PC-3 (cell line): ENCODE measurements at regions not wholly inside any gene's neighbourhood (a gene's known extent, or its start where the extent isn't known, plus 50 kb on each side); places are given as distances from the start of the nearest gene placed in this dataset.

Experiments
- EZH2 ChIP-seq: fragments of 300-600 bp; sonication (generic); IDR thresholded peaks from one replicate; pipeline ENCODE4 v1.6.1; 2017; ENCODE audit warnings: antibody characterized with exemption, mild to moderate bottlenecking, low read length; ENCODE audit not compliant: unreplicated experiment
- TF ChIP-seq, protein P1 (sequence below): fragments of 300-600 bp; sonication (generic); conservative IDR thresholded peaks from 2 replicates; pipeline ENCODE4 v1.5.1; 2017; ENCODE audit warnings: antibody characterized with exemption, low read depth, mild to moderate bottlenecking, low read length

DNA sequence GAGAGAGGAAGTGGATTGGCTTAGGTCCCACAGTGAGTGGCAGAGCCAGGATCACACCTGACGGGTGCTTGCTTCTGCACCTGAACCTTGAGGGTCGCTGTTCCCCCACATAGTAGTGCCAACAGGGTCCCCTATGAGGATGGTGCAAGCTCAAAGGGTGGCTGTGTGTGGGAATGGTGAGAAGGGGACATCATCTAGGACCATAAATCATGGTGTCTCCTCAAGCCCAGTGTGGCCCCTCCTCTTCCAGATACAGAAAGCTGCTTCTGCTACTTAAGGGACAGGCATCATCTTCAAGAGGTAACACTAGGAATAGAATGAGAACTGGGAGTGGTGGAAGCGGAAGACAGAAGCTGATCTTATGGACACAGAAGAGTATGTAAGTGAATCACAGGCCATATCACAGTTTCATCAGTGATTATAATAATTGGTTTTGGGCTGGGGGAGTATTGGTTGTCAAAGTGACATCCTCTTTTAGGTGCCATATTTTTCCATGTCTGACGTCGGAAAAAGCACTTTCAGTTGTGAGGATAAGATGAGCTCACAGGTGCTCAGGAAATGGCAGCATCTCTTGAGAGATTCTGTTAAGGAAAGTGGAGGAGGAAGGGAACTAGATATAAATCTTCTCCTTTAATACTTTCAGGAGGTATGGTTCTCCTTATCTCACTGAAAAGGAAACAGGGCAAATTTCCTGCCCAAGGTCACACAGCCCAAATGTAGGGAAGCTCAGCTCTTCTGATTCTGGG, 83.2 kb upstream of the HNF1B start:
- TF ChIP-seq, protein P1, sequence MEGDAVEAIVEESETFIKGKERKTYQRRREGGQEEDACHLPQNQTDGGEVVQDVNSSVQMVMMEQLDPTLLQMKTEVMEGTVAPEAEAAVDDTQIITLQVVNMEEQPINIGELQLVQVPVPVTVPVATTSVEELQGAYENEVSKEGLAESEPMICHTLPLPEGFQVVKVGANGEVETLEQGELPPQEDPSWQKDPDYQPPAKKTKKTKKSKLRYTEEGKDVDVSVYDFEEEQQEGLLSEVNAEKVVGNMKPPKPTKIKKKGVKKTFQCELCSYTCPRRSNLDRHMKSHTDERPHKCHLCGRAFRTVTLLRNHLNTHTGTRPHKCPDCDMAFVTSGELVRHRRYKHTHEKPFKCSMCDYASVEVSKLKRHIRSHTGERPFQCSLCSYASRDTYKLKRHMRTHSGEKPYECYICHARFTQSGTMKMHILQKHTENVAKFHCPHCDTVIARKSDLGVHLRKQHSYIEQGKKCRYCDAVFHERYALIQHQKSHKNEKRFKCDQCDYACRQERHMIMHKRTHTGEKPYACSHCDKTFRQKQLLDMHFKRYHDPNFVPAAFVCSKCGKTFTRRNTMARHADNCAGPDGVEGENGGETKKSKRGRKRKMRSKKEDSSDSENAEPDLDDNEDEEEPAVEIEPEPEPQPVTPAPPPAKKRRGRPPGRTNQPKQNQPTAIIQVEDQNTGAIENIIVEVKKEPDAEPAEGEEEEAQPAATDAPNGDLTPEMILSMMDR, result no peak
- no peak for TF ChIP-seq EZH2
